Pancreas (tissue), 10 donors: ENCODE measurements at regions not wholly inside any gene's neighbourhood (a gene's known extent, or its start where the extent isn't known, plus 50 kb on each side); places are given as distances from the start of the nearest gene placed in this dataset.

Source experiments
- ATAC-seq, 4 donors: fragments of 200-7000 bp; cut with Tn5 transposase; one replicate each; pipeline versions ENCODE4 v1.8.0 to v1.9.1; 2020; ENCODE audit warnings: mild to moderate bottlenecking in 4 of 4, moderate library complexity in 4 of 4
- DNase-seq, 6 donors: peaks; one replicate each; pipeline ENCODE4 v3.0.0-alpha.2; 2020
- FAIRE-seq: peaks from 2 replicates; lab custom pipeline; 2012; peaks lifted over from hg19 to GRCh38; lab: Jason Lieb, UNC
- H3K27ac ChIP-seq, 4 donors: fragments of 200-600 bp; sonication (generic); 1 replicate in 3 of 4; 2 replicates in 1 of 4; pipeline versions ENCODE4 v1.5.0 to v1.8.0; 2020
- H3K27me3 ChIP-seq, 4 donors: fragments of 200-600 bp; one replicate each; pipeline ENCODE4 v1.8.0; 2021
- H3K36me3 ChIP-seq, 3 donors: fragments of 200-600 bp; sonication (generic) in 1 of 3; one replicate each; pipeline versions ENCODE4 v1.5.0 to v1.8.0; 2020 to 2021
- H3K4me1 ChIP-seq, 3 donors: fragments of 200-600 bp; one replicate each; pipeline ENCODE4 v1.8.0; 2021
- H3K4me3 ChIP-seq, 4 donors: fragments of 200-600 bp; sonication (generic) in 2 of 4; one replicate each; pipeline versions ENCODE4 v1.5.0 to v1.8.0; 2020 to 2021
- H3K9me3 ChIP-seq, 4 donors: fragments of 200-600 bp; one replicate each; pipeline ENCODE4 v1.8.0; 2021
- WGBS, 2 donors: extraction: QIAGEN DNeasy Blood & Tissue Kit; methylation state at CpG; one replicate each; pipeline ENCODE4 v1.1.7; 2013; 5-methylcytosine and 5-hydroxymethylcytosine counted together
- intact Hi-C, 3 donors: fragments of 100-400 bp; cut with DNase I; formaldehyde crosslinking; loops; one replicate each; pipeline versions ENCODE4 v1.11.1 to v1.14.2; 2022
- TF ChIP-seq, protein P1 (sequence below), 4 donors: fragments of 200-600 bp; sonication (generic) in 3 of 4; IDR thresholded peaks; one replicate each; pipeline versions ENCODE4 v1.5.0 to v1.8.0; 2021; ENCODE audit warnings: antibody characterized with exemption in 4 of 4
- donor health status: healthy with polysubstance abuse.
- donor health status: DM: no; HTN: no; CAD: no; lungs with moderate emphysema.
- donor health status: DM: no; HTN: no; CAD: no.
- donor health status: control.
- donor health status: control.
- donor health status: Bipolar disorder and iron deficiency.
- donor health status: DM: yes; HTN: yes; CAD: no.
- donor health status: DM: no; HTN: no; CAD: no.
- donor health status: DM: no; HTN: no; CAD: no.
- donor health status: DM: yes; HTN: yes; CAD: no.

DNA sequence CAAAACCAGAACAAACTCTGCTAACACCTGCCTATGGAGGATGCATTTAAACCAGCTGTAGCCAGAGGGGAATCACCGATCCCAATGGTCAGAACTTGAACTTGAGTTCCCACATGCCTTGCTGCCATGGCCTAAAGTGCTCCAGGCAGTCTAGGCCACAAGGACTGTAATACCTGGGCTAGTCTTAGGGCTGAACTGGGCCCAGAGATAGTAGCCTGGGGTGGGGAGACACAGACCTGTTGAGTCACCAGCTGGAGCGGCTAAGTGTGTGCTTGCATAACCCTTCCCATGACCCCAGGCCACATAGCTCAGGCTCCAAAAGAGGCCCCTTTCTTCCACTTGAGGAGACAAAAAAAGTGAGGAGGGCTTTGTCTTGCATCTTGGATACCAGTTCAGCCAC, 515.0 kb upstream of the DDX18 start:
- 78 to 87% methylated on average over 2 of the region's 2 CpGs for WGBS, 2 donors
- H3K36me3 ChIP-seq = no peaks in the 10 kb centered on the region
- ATAC-seq = no peak
- no peak overlapping the region for H3K27ac ChIP-seq
- no peaks in the 10 kb centered on the region for H3K4me1 ChIP-seq
- TF ChIP-seq, protein P1, sequence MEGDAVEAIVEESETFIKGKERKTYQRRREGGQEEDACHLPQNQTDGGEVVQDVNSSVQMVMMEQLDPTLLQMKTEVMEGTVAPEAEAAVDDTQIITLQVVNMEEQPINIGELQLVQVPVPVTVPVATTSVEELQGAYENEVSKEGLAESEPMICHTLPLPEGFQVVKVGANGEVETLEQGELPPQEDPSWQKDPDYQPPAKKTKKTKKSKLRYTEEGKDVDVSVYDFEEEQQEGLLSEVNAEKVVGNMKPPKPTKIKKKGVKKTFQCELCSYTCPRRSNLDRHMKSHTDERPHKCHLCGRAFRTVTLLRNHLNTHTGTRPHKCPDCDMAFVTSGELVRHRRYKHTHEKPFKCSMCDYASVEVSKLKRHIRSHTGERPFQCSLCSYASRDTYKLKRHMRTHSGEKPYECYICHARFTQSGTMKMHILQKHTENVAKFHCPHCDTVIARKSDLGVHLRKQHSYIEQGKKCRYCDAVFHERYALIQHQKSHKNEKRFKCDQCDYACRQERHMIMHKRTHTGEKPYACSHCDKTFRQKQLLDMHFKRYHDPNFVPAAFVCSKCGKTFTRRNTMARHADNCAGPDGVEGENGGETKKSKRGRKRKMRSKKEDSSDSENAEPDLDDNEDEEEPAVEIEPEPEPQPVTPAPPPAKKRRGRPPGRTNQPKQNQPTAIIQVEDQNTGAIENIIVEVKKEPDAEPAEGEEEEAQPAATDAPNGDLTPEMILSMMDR (IDR thresholded peaks at IDR 0.05) = no peak
- no peak for FAIRE-seq
- intact Hi-C loops = no loop called here
- no peak overlapping the region for H3K4me3 ChIP-seq
- H3K27me3 ChIP-seq = no peaks in the 10 kb centered on the region
- no peak for DNase-seq
- no peaks in the 10 kb centered on the region for H3K9me3 ChIP-seq

DNA sequence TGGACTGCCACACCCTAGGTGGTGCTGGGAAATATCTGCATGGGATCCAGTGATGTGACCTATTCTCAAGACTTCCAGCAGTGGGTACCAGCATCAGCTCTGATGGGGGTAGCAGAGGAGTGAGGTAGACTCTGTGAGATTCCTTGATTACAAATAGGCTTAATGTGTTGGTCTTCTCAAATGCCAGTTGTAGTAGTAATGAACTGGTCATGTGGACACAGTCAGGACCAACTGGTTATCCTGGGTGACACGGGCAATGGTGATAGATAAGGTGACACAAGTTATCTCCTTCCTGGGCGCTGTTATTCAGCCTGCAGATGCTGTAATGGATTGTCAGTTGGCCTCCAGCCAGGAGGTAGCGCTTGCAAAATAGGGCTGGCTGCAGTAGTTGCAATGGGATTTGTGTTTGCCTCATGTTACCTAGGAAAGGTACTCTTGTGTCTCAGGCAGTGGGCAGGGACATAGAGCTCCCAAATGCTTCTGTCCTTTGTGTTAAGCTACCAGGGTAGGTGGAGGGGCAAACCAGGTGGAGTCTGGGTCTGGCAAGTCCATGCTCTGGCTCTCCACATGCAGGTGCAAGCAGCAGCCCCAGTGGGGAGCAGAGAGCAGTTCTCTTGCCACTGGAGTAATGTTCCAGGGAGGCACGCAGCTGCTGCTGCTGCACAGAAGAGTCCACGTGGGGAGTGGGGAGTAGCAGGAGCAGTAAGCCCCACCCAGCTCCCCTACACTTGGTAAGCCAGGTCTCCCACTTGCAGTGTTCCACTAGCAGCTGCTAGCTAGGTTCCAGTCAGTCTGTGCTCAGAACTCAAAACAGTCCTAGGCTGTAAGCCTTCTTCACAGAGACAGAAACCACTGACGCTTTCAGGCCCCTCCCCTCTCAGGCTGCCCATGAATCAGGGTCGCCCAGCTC, 505.4 kb upstream of the DDX18 start:
- Histone ChIP-seq H3K36me3 (no peaks in the 10 kb centered on the region), H3K27ac (no peak overlapping the region), H3K9me3 (no peaks in the 10 kb centered on the region), H3K4me3 (no peak overlapping the region), H3K4me1 (no peaks in the 10 kb centered on the region), H3K27me3 (no peaks in the 10 kb centered on the region)
- FAIRE-seq = no peak
- DNase-seq = no peak
- intact Hi-C loops = no loop called here
- 47 to 52% methylated on average over 7 of the region's 7 CpGs for WGBS, 2 donors
- ATAC-seq = no peak
- TF ChIP-seq, protein P1 (IDR thresholded peaks at IDR 0.05) = no peak

DNA sequence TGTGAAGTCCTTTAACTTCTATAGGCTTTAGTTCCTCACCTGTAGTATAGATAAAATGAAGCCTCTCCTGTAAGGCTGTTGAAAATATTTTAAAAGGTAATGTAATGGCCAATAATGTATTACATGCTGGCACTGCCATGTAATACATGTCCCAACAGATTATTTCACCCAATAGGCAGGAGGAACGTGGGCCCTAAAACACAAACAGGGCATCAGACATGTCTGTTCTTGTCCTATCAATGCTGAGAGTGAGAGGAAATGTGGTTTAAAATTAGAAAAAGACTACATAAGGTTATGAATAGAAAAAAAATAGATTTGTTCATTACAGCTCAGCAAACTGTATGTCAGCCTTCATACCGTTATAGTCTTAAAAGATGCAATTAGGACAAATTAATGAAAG, 492.7 kb upstream of the DDX18 start:
- Histone ChIP-seq H3K36me3 (no peaks in the 10 kb centered on the region), H3K27me3 (peaks cover 0 to 6% (median 0%) of the 10 kb centered on the region in 4 donors), H3K4me3 (no peak overlapping the region), H3K4me1 (no peaks in the 10 kb centered on the region), H3K27ac (no peak overlapping the region), H3K9me3 (no peaks in the 10 kb centered on the region)
- DNase-seq = no peak
- ATAC-seq = no peak
- intact Hi-C loops = no loop called here
- FAIRE-seq = no peak
- TF ChIP-seq, protein P1 (IDR thresholded peaks at IDR 0.05) = no peak
- 51 to 55% methylated on average over 2 of the region's 2 CpGs for WGBS, 2 donors

DNA sequence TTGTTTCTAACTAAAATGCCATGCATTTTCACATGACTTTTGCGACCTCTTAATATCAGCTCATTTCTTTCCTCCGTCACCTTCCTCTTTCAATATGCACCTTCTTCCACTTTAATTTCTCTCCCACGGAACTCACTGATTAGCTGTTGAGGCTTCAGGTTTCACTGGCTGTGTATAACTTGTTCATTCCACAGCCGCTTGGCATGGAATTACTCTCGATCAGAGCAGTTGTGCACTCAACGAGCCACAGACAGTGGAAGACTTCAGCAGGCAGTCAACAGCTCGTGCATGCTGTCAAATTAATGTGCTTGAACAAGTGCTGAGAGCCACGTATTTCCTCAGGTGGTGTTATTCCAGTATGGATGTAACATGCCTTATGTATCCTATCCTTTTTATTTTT, 491.2 kb upstream of the DDX18 start:
- ATAC-seq (peak in 1 of 4 donors; percentile 42), DNase-seq (no peak), FAIRE-seq (no peak)
- TF ChIP-seq, protein P1 (IDR thresholded peaks at IDR 0.05) = no peak
- H3K4me3 ChIP-seq = no peak overlapping the region
- H3K27me3 ChIP-seq = peaks cover 0 to 9% (median 0%) of the 10 kb centered on the region in 4 donors
- no peaks in the 10 kb centered on the region for H3K36me3 ChIP-seq
- no peaks in the 10 kb centered on the region for H3K9me3 ChIP-seq
- 8 to 11% methylated on average over 8 of the region's 8 CpGs for WGBS, 2 donors
- intact Hi-C loops = no loop called here
- no peaks in the 10 kb centered on the region for H3K4me1 ChIP-seq
- H3K27ac ChIP-seq = no peak overlapping the region

DNA sequence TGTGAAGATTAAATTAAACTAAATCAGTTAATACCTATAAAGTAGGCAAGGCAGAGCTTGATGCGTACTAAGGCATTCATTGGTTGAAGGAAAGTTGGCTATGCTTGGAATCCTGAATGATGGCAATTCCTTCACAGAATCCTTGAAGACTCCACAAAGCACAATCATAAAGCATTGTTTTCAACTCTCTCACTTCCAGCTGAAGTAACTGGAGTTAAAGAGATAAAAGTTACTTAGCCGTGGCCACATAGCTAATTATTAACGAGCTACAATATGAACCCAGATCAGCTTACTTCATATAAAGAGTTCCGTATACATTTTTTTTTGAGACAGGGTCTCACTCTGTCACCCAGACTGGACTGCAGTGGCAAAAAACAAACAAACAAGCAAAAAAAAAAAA, 483.9 kb upstream of the DDX18 start:
- Histone ChIP-seq H3K27me3 (peaks cover 0 to 8% (median 0%) of the 10 kb centered on the region in 4 donors), H3K27ac (no peak overlapping the region), H3K9me3 (no peaks in the 10 kb centered on the region), H3K36me3 (no peaks in the 10 kb centered on the region), H3K4me3 (no peak overlapping the region), H3K4me1 (no peaks in the 10 kb centered on the region)
- ATAC-seq = no peak
- WGBS, 2 donors = 19 to 32% methylated on average over 4 of the region's 4 CpGs
- no peak for FAIRE-seq
- no peak for DNase-seq
- intact Hi-C loops = no loop called here
- TF ChIP-seq, protein P1 (IDR thresholded peaks at IDR 0.05) = no peak
